NCI-H146 (cell line): ENCODE measurements at regions not wholly inside any gene's neighbourhood (a gene's known extent, or its start where the extent isn't known, plus 50 kb on each side); places are given as distances from the start of the nearest gene placed in this dataset.

Experiments
- DNase-seq: peaks from one replicate; lab custom pipeline; 2025; lab: John Stamatoyannopoulos, UW

DNA sequence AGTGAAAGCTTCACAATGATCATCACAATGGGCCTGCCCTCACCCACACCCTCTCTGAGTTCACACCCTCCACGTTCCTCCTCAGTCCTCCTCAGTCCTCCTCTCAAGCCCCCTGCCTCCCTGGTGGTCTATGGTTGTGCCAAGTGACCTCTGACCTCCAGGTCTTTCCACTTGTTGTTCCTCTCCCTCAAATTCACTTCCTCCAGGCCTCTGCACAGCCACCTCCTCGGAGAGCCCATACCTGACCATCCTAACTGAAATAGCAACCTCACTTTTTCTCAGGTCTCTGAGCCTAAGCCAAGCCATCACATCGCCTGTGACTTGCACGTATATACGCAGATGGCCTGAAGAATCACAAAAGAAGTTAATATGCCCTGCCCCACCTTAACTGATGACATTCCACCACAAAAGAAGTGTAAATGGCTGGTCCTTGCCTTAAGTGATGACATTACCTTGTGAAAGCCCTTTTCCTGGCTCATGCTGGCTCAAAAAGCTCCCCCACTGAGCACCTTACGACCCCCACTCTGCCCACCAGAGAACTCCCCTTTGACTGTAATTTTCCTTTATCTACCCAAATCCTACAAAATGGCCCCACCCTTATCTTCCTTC lies 293.4 kb upstream of the TENM3 start:
- no peak for DNase-seq

- DNase-seq, result no peak
These were observed 292.7 kb upstream of the TENM3 start for GRCh38 chr4:181950372-181951127.

- DNase-seq, result no peak
These were observed 291.9 kb upstream of the TENM3 start for GRCh38 chr4:181951265-181951664.

GRCh38 chr4:181952478-181952877 lies 290.7 kb upstream of the TENM3 start:
- DNase-seq, result no peak

GRCh38 chr4:181956512-181956911 lies 286.7 kb upstream of the TENM3 start:
- no peak for DNase-seq

- DNase-seq, result no peak
These were observed 286.1 kb upstream of the TENM3 start for GRCh38 chr4:181957088-181957487.

GRCh38 chr4:181958446-181958845 lies 284.8 kb upstream of the TENM3 start:
- DNase-seq, result no peak

DNA sequence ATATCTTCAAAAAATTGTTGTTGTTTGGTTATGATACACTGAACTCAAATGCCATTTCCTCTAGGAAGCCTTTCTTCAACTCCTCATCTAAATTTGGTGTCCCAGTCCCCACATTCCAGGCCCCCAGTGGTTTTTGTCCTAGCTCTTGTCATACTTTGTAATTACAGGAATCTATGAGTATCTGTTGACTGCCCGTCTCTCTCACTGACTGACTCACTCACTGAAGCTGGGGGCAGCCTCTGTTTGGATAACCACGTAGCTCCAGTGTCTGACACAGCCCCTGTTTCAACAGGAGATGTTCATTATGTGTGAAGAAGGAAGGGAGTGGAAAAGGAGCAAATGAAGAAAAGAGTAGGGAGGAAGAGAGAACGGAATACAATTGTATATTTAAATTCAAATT lies 284.1 kb upstream of the TENM3 start:
- no peak for DNase-seq

- DNase-seq, result no peak
These were observed 282.8 kb upstream of the TENM3 start for GRCh38 chr4:181960384-181960783.

GRCh38 chr4:181962321-181962720 lies 280.9 kb upstream of the TENM3 start:
- DNase-seq, result no peak

DNA sequence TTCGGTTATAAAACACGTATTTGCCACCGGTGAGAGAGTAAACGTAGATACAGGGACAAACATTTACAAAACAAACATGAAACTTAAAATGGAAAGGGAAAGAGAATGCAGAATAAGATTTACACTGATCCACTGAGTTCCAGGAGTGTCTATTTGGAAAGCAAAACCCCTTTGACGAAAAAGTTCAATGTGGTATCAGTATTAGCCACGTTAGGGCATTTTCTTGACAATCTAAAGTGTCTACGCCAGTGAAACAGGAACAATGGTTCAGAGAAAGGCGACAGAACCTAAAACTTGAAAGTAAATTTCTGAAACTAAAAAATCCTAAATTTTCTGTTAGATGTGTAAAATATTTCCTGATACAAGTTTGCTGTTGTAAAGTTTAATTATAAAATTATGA lies 278.5 kb upstream of the TENM3 start:
- no peak for DNase-seq

DNA sequence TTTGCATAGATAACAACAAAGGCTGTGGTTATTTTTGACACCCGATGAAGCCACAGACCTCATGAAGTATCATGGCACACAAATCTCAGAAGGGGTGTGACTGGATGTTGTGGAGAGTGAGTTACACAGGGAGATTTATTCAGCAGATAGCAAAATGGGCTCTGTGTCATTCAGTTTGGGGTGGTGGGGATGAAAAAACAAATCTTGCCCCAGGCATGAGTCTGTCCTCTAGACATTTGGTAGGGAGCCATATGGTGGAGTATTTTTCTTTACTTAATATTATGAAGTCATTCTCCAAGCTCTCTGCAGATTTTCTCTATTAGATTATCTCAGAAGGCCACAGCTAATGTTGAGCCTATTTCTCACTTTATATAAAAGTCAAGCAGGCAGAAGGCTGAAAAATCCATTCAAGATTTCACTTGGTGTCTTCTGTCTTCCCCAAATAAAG lies 277.1 kb upstream of the TENM3 start:
- DNase-seq, result peak; percentile 35

DNA sequence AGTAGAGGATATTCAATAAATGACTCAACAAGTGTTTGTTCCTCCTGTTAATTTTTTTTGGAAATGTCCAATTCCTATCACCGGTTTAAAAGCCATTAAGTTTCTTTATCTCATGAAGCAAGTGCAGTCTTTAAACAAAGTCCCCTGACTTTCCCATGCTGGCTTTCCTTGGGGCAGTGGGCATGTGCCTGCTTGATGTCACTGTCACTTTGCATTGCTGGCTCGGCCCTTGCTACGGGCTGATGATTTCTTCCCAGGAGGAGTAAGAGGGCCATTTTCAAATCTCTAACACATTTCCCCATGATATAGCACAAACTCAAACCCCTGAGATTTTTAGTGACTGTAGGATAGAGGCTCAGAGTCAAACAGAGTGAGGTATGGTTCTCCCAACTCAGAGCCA lies 275.8 kb upstream of the TENM3 start:
- no peak for DNase-seq

DNA sequence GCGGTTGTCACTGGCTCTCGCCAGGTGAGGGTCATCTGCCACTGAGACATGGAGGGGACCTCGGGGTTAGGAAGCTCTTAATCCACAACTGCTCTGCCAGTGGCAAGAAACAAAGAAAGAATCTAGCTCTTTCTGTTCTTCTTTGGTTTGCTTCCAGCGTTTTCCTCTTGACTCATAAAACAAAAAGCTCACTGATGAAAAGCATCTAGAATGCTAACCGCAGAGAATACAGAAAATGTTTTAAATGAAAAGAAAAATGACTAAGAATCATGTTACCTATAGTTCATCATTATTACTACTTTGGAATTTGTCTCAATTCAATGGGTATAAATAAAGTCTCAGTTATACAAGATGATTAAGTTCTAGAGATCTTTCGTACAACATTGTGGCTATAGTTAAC lies 274.8 kb upstream of the TENM3 start:
- no peak for DNase-seq

- no peak for DNase-seq
These were observed 274.1 kb upstream of the TENM3 start for GRCh38 chr4:181969151-181969550.

GRCh38 chr4:181970366-181970765 lies 272.8 kb upstream of the TENM3 start:
- DNase-seq, result no peak

DNA sequence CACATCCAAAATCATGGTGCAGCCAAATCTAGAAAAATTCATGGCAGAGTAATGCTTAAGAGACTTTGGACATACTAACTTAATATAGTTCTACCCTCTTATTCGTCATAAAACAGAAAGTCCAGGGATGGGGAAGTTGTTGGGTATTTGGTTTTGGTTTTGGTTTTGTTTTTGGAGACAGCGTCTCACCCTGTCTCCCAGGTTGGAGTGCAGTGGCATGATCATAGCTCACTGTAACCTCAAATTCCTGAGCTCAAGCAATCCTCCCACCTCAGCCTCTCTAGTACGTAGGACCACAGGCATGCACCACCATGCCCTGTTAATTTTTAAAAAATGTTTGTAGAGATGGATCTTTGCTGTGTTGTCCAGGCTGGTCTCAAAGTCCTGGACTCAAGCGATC lies 271.8 kb upstream of the TENM3 start:
- no peak for DNase-seq

GRCh38 chr4:181971973-181972372 lies 271.2 kb upstream of the TENM3 start:
- DNase-seq, result no peak

GRCh38 chr4:181976764-181977163 lies 266.4 kb upstream of the TENM3 start:
- no peak for DNase-seq

DNA sequence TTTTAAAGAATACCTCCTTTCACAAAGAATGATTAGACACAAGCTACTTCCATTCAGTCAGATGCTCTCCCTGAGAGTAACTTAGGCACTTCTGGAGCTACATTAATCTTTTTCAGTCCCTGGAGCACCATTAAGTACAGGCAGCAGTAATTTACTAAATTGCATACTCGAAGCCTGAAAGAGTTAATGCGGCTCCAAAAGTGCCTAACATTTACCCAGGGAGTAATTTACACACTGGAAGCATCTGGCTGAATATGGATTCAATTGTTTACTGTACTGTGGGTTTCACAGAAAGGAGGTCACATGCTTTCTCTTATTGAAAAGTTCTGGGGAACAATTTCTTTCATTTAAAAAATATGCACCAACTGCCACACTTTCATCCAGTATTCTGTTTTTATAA lies 260.8 kb upstream of the TENM3 start:
- DNase-seq, result peak; percentile 78

DNA sequence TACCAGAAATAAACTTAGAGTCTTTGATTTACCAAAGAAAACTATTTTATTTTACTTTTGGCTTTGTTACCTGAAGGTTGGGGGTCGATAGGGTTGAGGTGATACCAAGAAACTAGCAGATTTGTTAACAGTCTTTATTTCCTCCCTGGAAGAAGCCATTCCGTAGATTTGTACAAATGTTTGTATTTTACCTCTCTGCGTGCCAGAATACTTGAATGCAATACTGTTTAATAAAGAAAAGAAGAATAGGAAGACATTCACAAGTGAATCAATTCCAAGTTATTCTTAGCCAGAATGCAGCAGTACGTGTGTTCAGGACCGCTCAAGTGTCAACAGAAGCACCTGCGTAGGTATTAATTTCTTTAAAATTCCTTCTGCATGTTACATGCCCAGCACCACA lies 260.3 kb upstream of the TENM3 start:
- DNase-seq, result peak; percentile 55

- no peak for DNase-seq
These were observed 255.8 kb upstream of the TENM3 start for GRCh38 chr4:181987392-181987791.

DNA sequence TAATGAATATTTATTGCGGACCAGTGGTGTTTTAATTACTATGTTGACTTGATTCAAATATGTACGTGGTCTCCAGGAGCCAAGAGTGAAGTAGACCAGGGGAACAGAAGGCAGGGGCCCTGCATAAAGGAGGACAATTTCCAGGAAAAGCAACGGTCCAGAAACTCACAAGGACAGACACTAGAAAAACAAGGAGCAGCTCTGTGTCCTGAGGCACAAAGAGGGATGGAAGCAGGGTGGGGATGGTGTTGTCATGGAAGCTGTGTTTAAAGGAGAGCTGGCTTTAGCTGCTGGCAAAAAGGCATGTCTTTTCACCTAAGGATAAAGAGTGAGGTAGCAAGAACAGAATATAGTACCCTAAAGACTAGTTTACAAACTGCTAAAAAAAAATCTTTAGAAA lies 254.1 kb upstream of the TENM3 start:
- no peak for DNase-seq
